SK-N-SH (cell line): ENCODE measurements at regions not wholly inside any gene's neighbourhood (a gene's known extent, or its start where the extent isn't known, plus 50 kb on each side); places are given as distances from the start of the nearest gene placed in this dataset.

Source experiments
- CTCF ChIA-PET: fragments of 300-600, 350-600 bp; formaldehyde crosslinking; extraction: SDS; loops from one replicate; lab custom pipeline; 2021; lab: Yijun Ruan, JAX
- POLR2A ChIA-PET: fragments of 350-600 bp; sonication (Branson Sonifier 250); formaldehyde crosslinking; extraction: SDS; loops from one replicate; lab custom pipeline; 2020; ENCODE audit warnings: antibody characterized with exemption, inconsistent platforms; lab: Yijun Ruan, JAX
- DNase-seq: peaks from one replicate; pipeline ENCODE4 v3.0.0; 2012
- H2AFZ ChIP-seq: fragments of 200-600 bp; sonication (generic); 2 replicates; pipeline ENCODE4 v1.8.1; 2016; ENCODE audit warnings: antibody characterized with exemption, mild to moderate bottlenecking, low read depth
- H3F3A ChIP-seq: fragments of 200-600 bp; sonication (generic); replicated peaks from 2 replicates; pipeline ENCODE3; 2016; ENCODE audit warnings: antibody characterized with exemption, mild to moderate bottlenecking; ENCODE audit not compliant: insufficient read depth
- H3K27ac ChIP-seq, 2 experiments: fragments of 200-500 bp in 1 of 2; fragments of 200-600 bp in 1 of 2; sonication (Bioruptor generic) in 1 of 2; sonication (generic), shearing (Covaris generic) in 1 of 2; 2 replicates each; pipeline versions ENCODE4 v1.5.1 to v1.6.1; 2014 to 2016; ENCODE audit warnings: low read depth in 2 of 2, inconsistent platforms in 1 of 2, low read length in 1 of 2, mild to moderate bottlenecking in 1 of 2, mixed read lengths in 1 of 2
- H3K27me3 ChIP-seq: fragments of 200-600 bp; sonication (generic), shearing (Covaris generic); 2 replicates; pipeline ENCODE4 v1.6.1; 2016; ENCODE audit warnings: mixed run types; ENCODE audit not compliant: insufficient read depth
- H3K36me3 ChIP-seq, 2 experiments: fragments of 200-500 bp in 1 of 2; fragments of 200-600 bp in 1 of 2; sonication (Bioruptor generic) in 1 of 2; sonication (generic) in 1 of 2; replicated peaks in 1 of 2; 2 replicates each; pipeline versions ENCODE3 to v1.5.1; 2014 to 2016; ENCODE audit warnings: low read length in 1 of 2, mild to moderate bottlenecking in 1 of 2; ENCODE audit not compliant: insufficient read depth in 2 of 2, control insufficient read depth in 1 of 2
- H3K4me1 ChIP-seq, 2 experiments: fragments of 200-500 bp in 1 of 2; fragments of 200-600 bp in 1 of 2; sonication (Bioruptor generic) in 1 of 2; sonication (generic), shearing (Covaris generic) in 1 of 2; 2 replicates each; pipeline versions ENCODE4 v1.5.1 to v1.6.1; 2014 to 2016; ENCODE audit warnings: low read depth in 1 of 2, low read length in 1 of 2, mixed run types in 1 of 2; ENCODE audit not compliant: insufficient read depth in 2 of 2, control insufficient read depth in 1 of 2
- H3K4me2 ChIP-seq: fragments of 200-600 bp; sonication (generic), shearing (Covaris generic); 2 replicates; pipeline ENCODE4 v1.6.1; 2017; ENCODE audit warnings: mixed run types
- H3K4me3 ChIP-seq, 2 experiments: fragments of 200-500 bp in 1 of 2; fragments of 200-600 bp in 1 of 2; sonication (Bioruptor generic) in 1 of 2; sonication (generic), shearing (Covaris generic) in 1 of 2; 2 replicates each; pipeline versions ENCODE4 v1.5.1 to v1.8.1; 2014 to 2016; ENCODE audit warnings: low read depth in 2 of 2, inconsistent platforms in 1 of 2, low read length in 1 of 2, mild to moderate bottlenecking in 1 of 2, mixed read lengths in 1 of 2, moderate library complexity in 1 of 2
- H3K79me2 ChIP-seq: fragments of 200-600 bp; sonication (generic); 2 replicates; pipeline ENCODE4 v1.8.1; 2017; ENCODE audit warnings: mild to moderate bottlenecking; ENCODE audit not compliant: insufficient read depth
- H3K9ac ChIP-seq: fragments of 200-600 bp; sonication (generic); 2 replicates; pipeline ENCODE4 v1.6.1; 2017; ENCODE audit warnings: mixed run types
- H3K9me2 ChIP-seq: fragments of 200-600 bp; sonication (generic); 2 replicates; pipeline ENCODE4 v1.6.1; 2017; ENCODE audit warnings: mixed run types
- H3K9me3 ChIP-seq: fragments of 200-600 bp; sonication (generic); 2 replicates; pipeline ENCODE4 v1.6.1; 2017; ENCODE audit warnings: mixed run types, mild to moderate bottlenecking, moderate library complexity
- H4K20me1 ChIP-seq: fragments of 200-600 bp; sonication (generic); 2 replicates; pipeline ENCODE4 v1.6.1; 2017; ENCODE audit warnings: mild to moderate bottlenecking, mixed run types; ENCODE audit not compliant: insufficient read depth
- CHD2 ChIP-seq: fragments of 150-350 bp; IDR thresholded peaks from 2 replicates; pipeline ENCODE4 v1.6.1; 2018; ENCODE audit warnings: low read length; ENCODE audit not compliant: partially characterized antibody
- EZH2phosphoT487 ChIP-seq: fragments of 200-600 bp; sonication (generic); IDR thresholded peaks from 2 replicates; pipeline ENCODE4 v1.6.1; 2017; ENCODE audit warnings: low read depth, mixed run types, mild to moderate bottlenecking, antibody characterized with exemption, moderate library complexity, borderline replicate concordance
- MXI1 ChIP-seq: IDR thresholded peaks from 2 replicates; pipeline ENCODE4 v1.6.1; 2012; ENCODE audit warnings: mild to moderate bottlenecking, low read depth, low read length, improper control_type of control experiment
- NFIC ChIP-seq: IDR thresholded peaks from 2 replicates; pipeline ENCODE4 v1.4.0; 2012; ENCODE audit warnings: borderline replicate concordance
- PBX3 ChIP-seq: IDR thresholded peaks from 2 replicates; pipeline ENCODE4; 2012
- POLR2AphosphoS5 ChIP-seq: IDR thresholded peaks from 2 replicates; pipeline ENCODE4 v1.6.1; 2012; ENCODE audit warnings: low read depth, low read length
- REST ChIP-seq: IDR thresholded peaks from 2 replicates; pipeline ENCODE4 v1.6.1; 2012; ENCODE audit warnings: mild to moderate bottlenecking, low read depth, low read length, moderate library complexity
- RFX5 ChIP-seq: IDR thresholded peaks from 2 replicates; pipeline ENCODE4 v1.6.1; 2012; ENCODE audit warnings: mild to moderate bottlenecking, improper control_type of control experiment, low read length
- WGBS: methylation state at CpG from one replicate; pipeline ENCODE4 v1.1.6; 2017; ENCODE audit warnings: low lambda C conversion rate; 5-methylcytosine and 5-hydroxymethylcytosine counted together
- TF ChIP-seq, protein P1 (sequence below): fragments of 200-600 bp; sonication (generic); IDR thresholded peaks from 2 replicates; pipeline ENCODE4 v1.6.1; 2017; ENCODE audit warnings: antibody characterized with exemption, mild to moderate bottlenecking, moderate library complexity
- TF ChIP-seq, protein P2 (sequence below): IDR thresholded peaks from 2 replicates; pipeline ENCODE4 v1.4.0; 2012; ENCODE audit warnings: low read depth
- TF ChIP-seq, protein P3 (sequence below): fragments of 150-350 bp; IDR thresholded peaks from 2 replicates; pipeline ENCODE4 v1.6.1; 2016; ENCODE audit warnings: mild to moderate bottlenecking, low read depth, low read length

- POLR2A ChIA-PET = no interaction called here
- Histone ChIP-seq H3K79me2 (no peaks in the 10 kb centered on the region), H4K20me1 (no peaks in the 10 kb centered on the region), H3K36me3 (no peaks in the 10 kb centered on the region), H3K27me3 (no peaks in the 10 kb centered on the region), H3F3A (no peaks in the 10 kb centered on the region), H3K9me3 (no peaks in the 10 kb centered on the region), H3K27ac (no peak overlapping the region), H3K4me1 (no peaks in the 10 kb centered on the region), H3K9ac (no peak overlapping the region), H3K4me3 (no peak overlapping the region), H3K9me2 (peaks cover 3% of the 10 kb centered on the region; the same call in 1 of the 2 replicates), H3K4me2 (no peak overlapping the region), H2AFZ (no peak overlapping the region)
- WGBS = 8% methylated on average over 2 of the region's 2 CpGs
- no peak for DNase-seq
- TF ChIP-seq EZH2phosphoT487 = no peak
- TF ChIP-seq POLR2AphosphoS5 = no peak
- TF ChIP-seq, protein P1, sequence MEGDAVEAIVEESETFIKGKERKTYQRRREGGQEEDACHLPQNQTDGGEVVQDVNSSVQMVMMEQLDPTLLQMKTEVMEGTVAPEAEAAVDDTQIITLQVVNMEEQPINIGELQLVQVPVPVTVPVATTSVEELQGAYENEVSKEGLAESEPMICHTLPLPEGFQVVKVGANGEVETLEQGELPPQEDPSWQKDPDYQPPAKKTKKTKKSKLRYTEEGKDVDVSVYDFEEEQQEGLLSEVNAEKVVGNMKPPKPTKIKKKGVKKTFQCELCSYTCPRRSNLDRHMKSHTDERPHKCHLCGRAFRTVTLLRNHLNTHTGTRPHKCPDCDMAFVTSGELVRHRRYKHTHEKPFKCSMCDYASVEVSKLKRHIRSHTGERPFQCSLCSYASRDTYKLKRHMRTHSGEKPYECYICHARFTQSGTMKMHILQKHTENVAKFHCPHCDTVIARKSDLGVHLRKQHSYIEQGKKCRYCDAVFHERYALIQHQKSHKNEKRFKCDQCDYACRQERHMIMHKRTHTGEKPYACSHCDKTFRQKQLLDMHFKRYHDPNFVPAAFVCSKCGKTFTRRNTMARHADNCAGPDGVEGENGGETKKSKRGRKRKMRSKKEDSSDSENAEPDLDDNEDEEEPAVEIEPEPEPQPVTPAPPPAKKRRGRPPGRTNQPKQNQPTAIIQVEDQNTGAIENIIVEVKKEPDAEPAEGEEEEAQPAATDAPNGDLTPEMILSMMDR = no peak
- no peak for TF ChIP-seq NFIC
- TF ChIP-seq CHD2 = no peak
- no peak for TF ChIP-seq REST
- no peak for TF ChIP-seq PBX3
- no peak for TF ChIP-seq MXI1
- TF ChIP-seq, protein P2, sequence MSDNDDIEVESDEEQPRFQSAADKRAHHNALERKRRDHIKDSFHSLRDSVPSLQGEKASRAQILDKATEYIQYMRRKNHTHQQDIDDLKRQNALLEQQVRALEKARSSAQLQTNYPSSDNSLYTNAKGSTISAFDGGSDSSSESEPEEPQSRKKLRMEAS = no peak
- TF ChIP-seq, protein P3, sequence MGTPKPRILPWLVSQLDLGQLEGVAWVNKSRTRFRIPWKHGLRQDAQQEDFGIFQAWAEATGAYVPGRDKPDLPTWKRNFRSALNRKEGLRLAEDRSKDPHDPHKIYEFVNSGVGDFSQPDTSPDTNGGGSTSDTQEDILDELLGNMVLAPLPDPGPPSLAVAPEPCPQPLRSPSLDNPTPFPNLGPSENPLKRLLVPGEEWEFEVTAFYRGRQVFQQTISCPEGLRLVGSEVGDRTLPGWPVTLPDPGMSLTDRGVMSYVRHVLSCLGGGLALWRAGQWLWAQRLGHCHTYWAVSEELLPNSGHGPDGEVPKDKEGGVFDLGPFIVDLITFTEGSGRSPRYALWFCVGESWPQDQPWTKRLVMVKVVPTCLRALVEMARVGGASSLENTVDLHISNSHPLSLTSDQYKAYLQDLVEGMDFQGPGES = no peak
- no peak for TF ChIP-seq RFX5
- CTCF ChIA-PET = interaction anchor here (1.1 kb wide), 1 partner anchor 10 kb away, joined by 3 read pairs; no protein-coding TSS in a partner anchor
Measured at GRCh38 chr7:89998554-89998953, 155.7 kb upstream of the STEAP1 start.
